Common myeloid progenitor, CD34-positive (primary cell): ENCODE measurements at regions not wholly inside any gene's neighbourhood (a gene's known extent, or its start where the extent isn't known, plus 50 kb on each side); places are given as distances from the start of the nearest gene placed in this dataset.
A peak's percentile ranks its signal among the peaks of the same experiment; 100 is the strongest.

ENCODE experiments used
- CTCF ChIA-PET: fragments of 350-600 bp; sonication (Branson Sonifier 250); formaldehyde crosslinking; loops from one replicate; lab custom pipeline; 2021; ENCODE audit warnings: antibody characterized with exemption; lab: Charles Lee
- POLR2A ChIA-PET: fragments of 350-600 bp; sonication (Branson Sonifier 250); formaldehyde crosslinking; loops from one replicate; lab custom pipeline; 2021; ENCODE audit warnings: antibody characterized with exemption; lab: Charles Lee
- DNase-seq, 3 donors: peaks; one replicate each; pipeline versions ENCODE4 v3.0.0 to v3.0.0-alpha.2; 2013
- H3K27ac ChIP-seq, 2 experiments: 1 replicate in 1 of 2; 2 replicates in 1 of 2; pipeline ENCODE4 v1.7.0; 2013; ENCODE audit warnings: inconsistent platforms in 2 of 2, low read length in 2 of 2, mild to moderate bottlenecking in 2 of 2, low read depth in 1 of 2, moderate library complexity in 1 of 2; ENCODE audit not compliant: severe bottlenecking in 2 of 2, insufficient read depth in 1 of 2, poor library complexity in 1 of 2
- H3K27me3 ChIP-seq, 5 experiments: replicated peaks in 2 of 5; 1 replicate in 3 of 5; 2 replicates in 2 of 5; pipeline versions ENCODE4 v1.6.1 to v1.7.0; 2013; ENCODE audit warnings: low read length in 4 of 5, mild to moderate bottlenecking in 2 of 5, moderate library complexity in 2 of 5, inconsistent platforms in 1 of 5; ENCODE audit not compliant: insufficient read depth in 5 of 5, control insufficient read depth in 4 of 5
- H3K36me3 ChIP-seq, 4 experiments: 1 replicate in 2 of 4; 2 replicates in 2 of 4; pipeline versions ENCODE4 v1.6.1 to v1.7.0; 2013; ENCODE audit warnings: low read length in 3 of 4, control low read depth in 1 of 4, mild to moderate bottlenecking in 1 of 4; ENCODE audit not compliant: control insufficient read depth in 4 of 4, insufficient read depth in 4 of 4
- H3K4me1 ChIP-seq, 4 experiments: 1 replicate in 3 of 4; 2 replicates in 1 of 4; pipeline versions ENCODE4 v1.6.1 to v1.7.1; 2013; ENCODE audit warnings: low read length in 3 of 4, mild to moderate bottlenecking in 3 of 4, control low read depth in 1 of 4, inconsistent platforms in 1 of 4, moderate library complexity in 1 of 4; ENCODE audit not compliant: control insufficient read depth in 4 of 4, insufficient read depth in 4 of 4; ENCODE audit errors: control extremely low read depth in 1 of 4
- H3K4me3 ChIP-seq, 7 experiments: 1 replicate in 4 of 7; 2 replicates in 3 of 7; pipeline versions ENCODE4 v1.5.1 to v1.7.0; 2013; ENCODE audit warnings: mild to moderate bottlenecking in 7 of 7, low read length in 6 of 7, moderate library complexity in 6 of 7, inconsistent platforms in 2 of 7, low read depth in 2 of 7, control low read depth in 1 of 7; ENCODE audit not compliant: insufficient read depth in 4 of 7, control insufficient read depth in 1 of 7; ENCODE audit errors: extremely low read depth in 1 of 7
- H3K9me3 ChIP-seq, 5 experiments: 1 replicate in 4 of 5; 2 replicates in 1 of 5; pipeline versions ENCODE4 v1.6.1 to v1.7.1; 2013; ENCODE audit warnings: low read length in 4 of 5, mild to moderate bottlenecking in 2 of 5, inconsistent platforms in 1 of 5, low read depth in 1 of 5, moderate library complexity in 1 of 5; ENCODE audit not compliant: control insufficient read depth in 4 of 5, insufficient read depth in 2 of 5; ENCODE audit errors: control extremely low read depth in 1 of 5
- WGBS: methylation state at CpG from one replicate; pipeline ENCODE4 v1.1.5; 2013; ENCODE audit not compliant: insufficient coverage; 5-methylcytosine and 5-hydroxymethylcytosine counted together

GRCh38 chr2:226445216-226445861 lies 354.3 kb downstream of the IRS1 start:
- Histone ChIP-seq H3K27ac (no peak overlapping the region), H3K4me3 (no peak overlapping the region), H3K27me3 (no peaks in the 10 kb centered on the region), H3K36me3 (no peaks in the 10 kb centered on the region), H3K4me1 (no peaks in the 10 kb centered on the region), H3K9me3 (no peaks in the 10 kb centered on the region)
- POLR2A ChIA-PET, result no interaction called here
- no peak for DNase-seq
- CTCF ChIA-PET, result no interaction called here
- WGBS, result no CpG with 5 or more reads among the region's 5 CpGs

- Histone ChIP-seq H3K27ac (no peak overlapping the region), H3K36me3 (no peaks in the 10 kb centered on the region), H3K4me1 (no peaks in the 10 kb centered on the region), H3K27me3 (no peaks in the 10 kb centered on the region), H3K4me3 (no peak overlapping the region), H3K9me3 (no peaks in the 10 kb centered on the region)
- no peak for DNase-seq
- 95% methylated on average over 4 of the region's 5 CpGs for WGBS
- CTCF ChIA-PET, result no interaction called here
- POLR2A ChIA-PET, result no interaction called here
These were observed 356.5 kb downstream of the IRS1 start for GRCh38 chr2:226443112-226443511.

GRCh38 chr2:226440127-226440918 lies 359.3 kb downstream of the IRS1 start:
- no CpG with 5 or more reads among the region's 3 CpGs for WGBS
- Histone ChIP-seq H3K27ac (no peak overlapping the region), H3K4me1 (no peaks in the 10 kb centered on the region), H3K4me3 (no peak overlapping the region), H3K27me3 (no peaks in the 10 kb centered on the region), H3K36me3 (no peaks in the 10 kb centered on the region), H3K9me3 (no peaks in the 10 kb centered on the region)
- DNase-seq, result no peak
- ChIA-PET CTCF (no interaction called here), POLR2A (no interaction called here)

- Histone ChIP-seq H3K27ac (no peak overlapping the region), H3K36me3 (no peaks in the 10 kb centered on the region), H3K27me3 (no peaks in the 10 kb centered on the region), H3K4me3 (no peak overlapping the region), H3K4me1 (no peaks in the 10 kb centered on the region), H3K9me3 (no peaks in the 10 kb centered on the region)
- ChIA-PET POLR2A (no interaction called here), CTCF (no interaction called here)
- peak in 1 of 3 donors; percentile 2 for DNase-seq
- WGBS, result 80% methylated on average over 1 of the region's 6 CpGs
These were observed 360.3 kb downstream of the IRS1 start for GRCh38 chr2:226439337-226439736.

- Histone ChIP-seq H3K9me3 (no peaks in the 10 kb centered on the region), H3K36me3 (no peaks in the 10 kb centered on the region), H3K4me3 (no peak overlapping the region), H3K27me3 (peaks cover 0 to 5% (median 1%) of the 10 kb centered on the region in 5 experiments), H3K27ac (no peak overlapping the region), H3K4me1 (no peaks in the 10 kb centered on the region)
- no peak for DNase-seq
- WGBS, result 94% methylated on average over 4 of the region's 5 CpGs
- POLR2A ChIA-PET, result no interaction called here
- CTCF ChIA-PET, result interaction anchor here (1.1 kb wide), 1 partner anchor 11 kb away, joined by 3 read pairs; no protein-coding TSS in a partner anchor
These were observed 364.5 kb downstream of the IRS1 start for GRCh38 chr2:226435146-226435545.

GRCh38 chr2:226434702-226435101 lies 364.9 kb downstream of the IRS1 start:
- CTCF ChIA-PET, result interaction anchor here (1.1 kb wide), 1 partner anchor 11 kb away, joined by 3 read pairs; no protein-coding TSS in a partner anchor
- DNase-seq, result no peak

GRCh38 chr2:226431288-226431948 lies 368.2 kb downstream of the IRS1 start:
- H3K4me3 ChIP-seq, result no peak overlapping the region
- POLR2A ChIA-PET, result no interaction called here
- CTCF ChIA-PET, result no interaction called here
- no peaks in the 10 kb centered on the region for H3K36me3 ChIP-seq
- peaks cover 0 to 5% (median 4%) of the 10 kb centered on the region in 5 experiments for H3K27me3 ChIP-seq
- no peak overlapping the region for H3K27ac ChIP-seq
- 85% methylated on average over 2 of the region's 2 CpGs for WGBS
- no peaks in the 10 kb centered on the region for H3K9me3 ChIP-seq
- no peak for DNase-seq
- no peaks in the 10 kb centered on the region for H3K4me1 ChIP-seq

More at GRCh38 chr2:226434702-226435101, 364.9 kb downstream of the IRS1 start:
- Histone ChIP-seq H3K27ac (no peak overlapping the region), H3K4me3 (no peak overlapping the region), H3K36me3 (no peaks in the 10 kb centered on the region), H3K27me3 (peaks cover 0 to 5% (median 2%) of the 10 kb centered on the region in 5 experiments), H3K4me1 (no peaks in the 10 kb centered on the region), H3K9me3 (no peaks in the 10 kb centered on the region)
- POLR2A ChIA-PET, result no interaction called here
- 75% methylated on average over 4 of the region's 5 CpGs for WGBS
